Muscle of leg (tissue), 3 donors: ENCODE measurements at regions not wholly inside any gene's neighbourhood (a gene's known extent, or its start where the extent isn't known, plus 50 kb on each side); places are given as distances from the start of the nearest gene placed in this dataset.
"Not testable (repeated sequence)": the region's sequence is repeated elsewhere in the genome, so short reads cannot be mapped to it uniquely, and the experiment has no call there.

Source experiments
- DNase-seq: peaks from one replicate; pipeline ENCODE4 v3.0.0; 2013
- H3K27ac ChIP-seq: one replicate; pipeline ENCODE4 v1.5.1; 2013; ENCODE audit warnings: mild to moderate bottlenecking, low read length, control low read depth
- H3K27me3 ChIP-seq: one replicate; pipeline ENCODE4 v1.6.1; 2013; ENCODE audit warnings: low read length; ENCODE audit not compliant: control insufficient read depth, insufficient read depth
- H3K36me3 ChIP-seq: one replicate; pipeline ENCODE4 v1.6.1; 2013; ENCODE audit warnings: low read length; ENCODE audit not compliant: control insufficient read depth, insufficient read depth
- H3K4me1 ChIP-seq: one replicate; pipeline ENCODE4 v1.6.1; 2013; ENCODE audit warnings: low read length; ENCODE audit not compliant: control insufficient read depth, insufficient read depth
- H3K4me3 ChIP-seq: one replicate; pipeline ENCODE4 v1.5.1; 2013; ENCODE audit warnings: low read length, control low read depth
- H3K9me3 ChIP-seq: replicated peaks from 2 replicates; pipeline ENCODE4 v1.6.1; 2013; ENCODE audit warnings: low read depth, low read length; ENCODE audit not compliant: control insufficient read depth
- WGBS: methylation state at CpG from one replicate; pipeline ENCODE4 v1.1.5; 2013; ENCODE audit warnings: missing lambda C conversion rate; ENCODE audit not compliant: insufficient coverage; 5-methylcytosine and 5-hydroxymethylcytosine counted together

DNA sequence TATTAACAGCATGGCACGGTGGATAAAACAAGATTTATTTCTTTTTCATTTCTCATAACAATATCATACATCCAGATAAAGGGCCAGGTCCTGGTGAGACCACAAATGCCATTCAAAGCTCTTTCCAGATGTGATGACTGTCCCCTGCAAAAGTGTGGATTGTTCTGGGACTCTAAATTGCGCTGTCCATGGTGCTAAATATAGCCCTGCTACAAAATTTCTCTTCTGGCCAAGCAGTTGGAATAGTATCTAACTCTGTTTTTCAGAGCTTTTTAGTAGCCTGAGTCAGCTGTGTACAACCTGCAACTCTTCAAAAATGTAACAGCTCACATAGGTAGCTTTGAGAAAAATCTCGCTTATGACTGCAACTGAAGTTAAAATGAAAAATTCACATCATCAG is 115.8 kb downstream of the MANEA start:
- DNase-seq: peak; percentile 4
- Histone ChIP-seq H3K36me3 (no peaks in the 10 kb centered on the region), H3K9me3 (no peaks in the 10 kb centered on the region), H3K27me3 (no peaks in the 10 kb centered on the region), H3K4me1 (no peaks in the 10 kb centered on the region), H3K4me3 (no peak overlapping the region), H3K27ac (no peak overlapping the region)
- 0% methylated on average over 1 of the region's 3 CpGs for WGBS

DNA sequence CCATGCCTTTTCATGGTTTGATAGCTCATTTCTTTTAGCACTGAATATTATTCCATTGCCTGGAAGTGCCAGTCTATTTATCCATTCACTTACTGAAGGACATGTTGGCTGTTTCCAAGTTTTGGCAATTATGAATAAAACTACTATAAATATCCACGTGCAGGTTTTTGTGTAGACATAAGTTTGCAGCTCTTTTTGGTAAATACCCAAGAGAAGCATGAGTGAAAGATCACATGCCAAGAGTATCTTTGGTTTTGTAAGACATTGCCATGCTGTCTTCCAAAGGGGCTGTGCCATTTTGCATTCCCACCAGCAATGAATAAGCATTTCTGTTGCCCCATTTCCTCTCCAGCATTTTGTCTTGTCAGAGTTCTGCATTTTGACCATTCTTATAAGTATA is 120.9 kb downstream of the MANEA start:
- Histone ChIP-seq H3K36me3 (no peaks in the 10 kb centered on the region), H3K27ac (no peak overlapping the region), H3K4me3 (no peak overlapping the region), H3K9me3 (no peaks in the 10 kb centered on the region), H3K4me1 (no peaks in the 10 kb centered on the region), H3K27me3 (no peaks in the 10 kb centered on the region)
- DNase-seq: no peak
- WGBS: no CpG with 5 or more reads among the region's 1 CpG

- H3K4me1 ChIP-seq: no peaks in the 10 kb centered on the region
- no peak for DNase-seq
- no peak overlapping the region for H3K27ac ChIP-seq
- WGBS: no CpG with 5 or more reads among the region's 2 CpGs
- H3K27me3 ChIP-seq: no peaks in the 10 kb centered on the region
- no peak overlapping the region for H3K4me3 ChIP-seq
- peaks cover 4% of the 10 kb centered on the region for H3K9me3 ChIP-seq
- H3K36me3 ChIP-seq: no peaks in the 10 kb centered on the region
These were observed 146.3 kb downstream of the MANEA start for GRCh38 chr6:95723638-95724037.

DNA sequence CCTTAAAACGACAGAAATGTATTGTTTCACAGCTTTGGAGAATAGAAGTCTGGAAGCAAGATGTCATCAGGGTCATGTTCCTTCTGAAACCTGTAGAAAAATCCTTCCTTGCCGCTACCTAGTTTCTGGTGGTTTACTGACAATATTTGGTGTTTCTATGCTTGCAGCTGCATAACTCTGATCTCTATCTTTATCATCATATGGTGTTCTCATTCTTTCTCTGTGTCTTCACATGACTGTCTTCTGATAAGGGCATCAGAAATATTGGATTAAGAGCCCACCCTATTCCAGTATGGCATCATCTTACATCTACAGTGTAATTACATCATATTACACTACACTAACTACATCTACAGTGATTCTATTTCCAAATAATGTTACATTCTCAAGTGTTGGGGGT is 148.0 kb downstream of the MANEA start:
- Histone ChIP-seq H3K36me3 (no peaks in the 10 kb centered on the region), H3K4me3 (no peak overlapping the region), H3K9me3 (peaks cover 3% of the 10 kb centered on the region), H3K27ac (no peak overlapping the region), H3K4me1 (no peaks in the 10 kb centered on the region), H3K27me3 (no peaks in the 10 kb centered on the region)
- WGBS: 100% methylated on average over 1 of the region's 2 CpGs
- no peak for DNase-seq

DNA sequence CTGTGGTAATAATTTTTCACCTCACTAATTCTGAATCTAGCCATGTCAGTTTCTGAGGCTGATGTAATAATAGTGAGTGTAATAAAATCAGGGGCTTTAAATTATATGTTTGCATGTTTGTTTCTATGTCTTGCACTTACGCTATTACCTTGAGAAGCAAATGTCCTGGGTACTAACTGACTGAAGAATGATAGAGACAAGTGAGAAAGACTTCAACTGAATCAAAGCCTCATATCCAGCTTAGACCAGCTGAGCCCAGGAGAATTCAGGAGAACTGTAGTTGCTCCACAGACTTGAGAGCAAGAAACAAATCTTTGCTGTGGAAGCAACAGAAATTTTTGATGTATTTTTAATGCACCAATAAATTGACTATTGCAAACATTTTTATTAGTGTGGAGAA is 162.8 kb downstream of the MANEA start:
- DNase-seq: no peak
- H3K4me3 ChIP-seq: no peak overlapping the region
- no peaks in the 10 kb centered on the region for H3K9me3 ChIP-seq
- no peaks in the 10 kb centered on the region for H3K27me3 ChIP-seq
- no peaks in the 10 kb centered on the region for H3K4me1 ChIP-seq
- no peaks in the 10 kb centered on the region for H3K36me3 ChIP-seq
- no CpG with 5 or more reads among the region's 1 CpG for WGBS
- H3K27ac ChIP-seq: no peak overlapping the region

DNA sequence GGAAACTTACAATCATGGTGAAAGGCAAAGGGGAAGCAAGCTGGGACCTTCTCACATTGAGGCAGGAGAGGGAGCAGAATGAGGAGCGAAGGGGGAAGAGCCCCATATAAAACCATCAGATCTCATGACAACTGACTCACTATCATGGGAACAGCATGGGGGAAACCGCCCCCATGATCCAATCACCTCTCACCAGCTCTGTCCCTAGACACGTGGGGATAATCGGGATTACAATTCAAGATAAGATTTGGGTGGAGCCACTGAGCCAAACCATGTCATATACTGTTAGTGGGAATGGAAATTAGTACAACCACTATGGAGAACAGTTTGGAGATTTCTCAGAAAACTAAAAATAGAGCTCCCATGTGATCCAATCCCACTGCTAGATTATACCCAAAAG is 163.7 kb downstream of the MANEA start:
- no peaks in the 10 kb centered on the region for H3K4me1 ChIP-seq
- H3K4me3 ChIP-seq: no peak overlapping the region
- no peak for DNase-seq
- H3K27me3 ChIP-seq: no peaks in the 10 kb centered on the region
- H3K27ac ChIP-seq: no peak overlapping the region
- no peaks in the 10 kb centered on the region for H3K36me3 ChIP-seq
- WGBS: no CpG with 5 or more reads among the region's 4 CpGs
- no peaks in the 10 kb centered on the region for H3K9me3 ChIP-seq

DNA sequence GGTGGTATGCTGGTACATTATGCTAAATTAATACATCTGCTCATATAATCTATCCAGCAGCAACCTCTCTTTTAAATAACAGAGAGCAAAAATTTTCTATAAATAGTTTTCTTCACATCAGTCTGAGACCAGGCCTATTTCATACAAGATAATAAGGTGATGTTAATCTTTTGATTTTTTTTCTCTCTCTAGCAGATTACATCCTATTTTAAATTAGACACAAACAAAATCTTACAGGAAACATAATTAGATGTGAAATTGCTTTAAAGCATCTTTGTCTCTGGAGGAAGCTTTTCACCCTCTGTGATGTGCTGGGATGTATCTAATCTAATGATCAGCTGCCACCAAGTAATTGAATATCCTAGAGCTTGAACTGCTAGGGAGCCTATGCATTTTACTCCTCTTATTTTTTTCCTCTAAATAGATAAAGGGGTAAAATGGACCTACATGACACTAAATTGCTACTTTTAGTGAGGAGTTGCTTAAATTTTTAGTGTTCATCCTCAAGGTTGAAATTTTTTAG is 165.5 kb downstream of the MANEA start:
- Histone ChIP-seq H3K4me1 (no peaks in the 10 kb centered on the region), H3K27me3 (no peaks in the 10 kb centered on the region), H3K36me3 (no peaks in the 10 kb centered on the region), H3K4me3 (no peak overlapping the region), H3K27ac (no peak overlapping the region), H3K9me3 (no peaks in the 10 kb centered on the region)
- no peak for DNase-seq

GRCh38 chr6:95743591-95743990 is 166.3 kb downstream of the MANEA start:
- H3K4me1 ChIP-seq: no peaks in the 10 kb centered on the region
- H3K36me3 ChIP-seq: no peaks in the 10 kb centered on the region
- no peaks in the 10 kb centered on the region for H3K27me3 ChIP-seq
- no CpG with 5 or more reads among the region's 4 CpGs for WGBS
- no peak overlapping the region for H3K4me3 ChIP-seq
- DNase-seq: no peak
- H3K27ac ChIP-seq: no peak overlapping the region
- no peaks in the 10 kb centered on the region for H3K9me3 ChIP-seq

DNA sequence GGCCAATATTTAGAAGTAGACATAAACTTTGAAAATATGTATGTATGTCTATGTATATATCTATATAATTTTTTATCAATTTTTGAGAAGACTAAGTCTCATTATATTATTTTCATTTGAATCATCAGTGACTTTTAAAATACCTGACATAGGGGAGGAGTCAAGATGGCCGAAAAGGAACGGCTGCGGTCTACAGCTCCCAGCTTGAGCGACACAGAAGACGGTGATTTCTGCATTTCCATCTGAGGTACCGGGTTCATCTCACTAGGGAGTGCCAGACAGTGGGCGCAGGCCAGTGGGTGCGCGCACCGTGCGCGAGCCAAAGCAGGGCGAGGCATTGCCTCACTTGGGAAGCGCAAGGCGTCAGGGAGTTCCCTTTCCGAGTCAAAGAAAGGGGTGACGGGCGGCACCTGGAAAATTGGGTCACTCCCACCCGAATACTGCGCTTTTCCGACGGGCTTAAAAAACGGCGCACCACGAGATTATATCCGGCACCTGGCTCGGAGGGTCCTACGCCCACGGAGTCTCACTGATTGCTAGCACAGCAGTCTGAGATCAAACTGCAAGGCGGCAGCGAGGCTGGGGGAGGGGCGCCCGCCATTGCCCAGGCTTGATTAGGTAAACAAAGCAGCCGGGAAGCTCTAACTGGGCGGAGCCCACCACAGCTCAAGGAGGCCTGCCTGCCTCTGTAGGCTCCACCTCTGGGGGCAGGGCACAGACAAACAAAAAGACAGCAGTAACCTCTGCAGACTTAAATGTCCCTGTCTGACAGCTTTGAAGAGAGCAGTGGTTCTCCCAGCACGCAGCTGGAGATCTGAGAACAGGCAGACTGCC is 181.1 kb downstream of the MANEA start:
- no CpG with 5 or more reads among the region's 36 CpGs for WGBS
- not testable (repeated sequence) for H3K27ac ChIP-seq

DNA sequence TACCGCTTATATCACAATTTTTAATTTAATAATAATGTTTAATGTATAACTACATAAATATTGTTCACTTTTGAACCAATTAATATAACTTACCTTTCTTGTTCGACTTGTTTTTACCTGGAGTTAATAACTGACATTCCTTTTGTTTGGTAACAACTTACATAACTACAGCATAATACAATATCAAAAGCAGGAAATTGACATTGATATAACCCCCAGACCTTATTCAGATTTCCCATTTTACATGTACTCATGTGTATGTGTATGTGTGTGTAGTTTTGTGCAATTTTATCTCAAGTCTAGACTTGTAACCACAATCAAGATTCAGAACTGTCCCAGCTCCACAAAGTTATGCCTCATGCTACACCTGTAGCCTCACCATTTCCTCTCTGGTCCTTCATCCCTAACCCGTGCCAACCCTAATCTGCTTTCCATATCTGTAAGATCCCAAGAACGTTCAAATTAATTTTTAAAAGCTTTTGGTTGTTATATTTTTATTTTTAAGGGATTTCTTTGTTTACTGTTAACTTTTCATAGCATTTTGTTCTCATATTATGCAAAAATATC is 190.6 kb downstream of the MANEA start:
- WGBS: no CpG with 5 or more reads among the region's 4 CpGs
- H3K27me3 ChIP-seq: no peaks in the 10 kb centered on the region
- no peak overlapping the region for H3K4me3 ChIP-seq
- no peaks in the 10 kb centered on the region for H3K4me1 ChIP-seq
- DNase-seq: no peak
- H3K36me3 ChIP-seq: no peaks in the 10 kb centered on the region
- H3K27ac ChIP-seq: no peak overlapping the region
- H3K9me3 ChIP-seq: no peaks in the 10 kb centered on the region

More for the DNA sequence above, 181.1 kb downstream of the MANEA start:
- not testable (repeated sequence) for H3K27me3 ChIP-seq, H3K4me1 ChIP-seq, H3K4me3 ChIP-seq, H3K36me3 ChIP-seq, DNase-seq, H3K9me3 ChIP-seq
